Common myeloid progenitor, CD34-positive (primary cell): ENCODE measurements at regions not wholly inside any gene's neighbourhood (a gene's known extent, or its start where the extent isn't known, plus 50 kb on each side); places are given as distances from the start of the nearest gene placed in this dataset.

ENCODE experiments used
- CTCF ChIA-PET: fragments of 350-600 bp; sonication (Branson Sonifier 250); formaldehyde crosslinking; loops from one replicate; lab custom pipeline; 2021; ENCODE audit warnings: antibody characterized with exemption; lab: Charles Lee
- POLR2A ChIA-PET: fragments of 350-600 bp; sonication (Branson Sonifier 250); formaldehyde crosslinking; loops from one replicate; lab custom pipeline; 2021; ENCODE audit warnings: antibody characterized with exemption; lab: Charles Lee
- DNase-seq, 3 donors: peaks; one replicate each; pipeline versions ENCODE4 v3.0.0 to v3.0.0-alpha.2; 2013
- H3K27ac ChIP-seq, 2 experiments: 1 replicate in 1 of 2; 2 replicates in 1 of 2; pipeline ENCODE4 v1.7.0; 2013; ENCODE audit warnings: inconsistent platforms in 2 of 2, low read length in 2 of 2, mild to moderate bottlenecking in 2 of 2, low read depth in 1 of 2, moderate library complexity in 1 of 2; ENCODE audit not compliant: severe bottlenecking in 2 of 2, insufficient read depth in 1 of 2, poor library complexity in 1 of 2
- H3K27me3 ChIP-seq, 5 experiments: replicated peaks in 2 of 5; 1 replicate in 3 of 5; 2 replicates in 2 of 5; pipeline versions ENCODE4 v1.6.1 to v1.7.0; 2013; ENCODE audit warnings: low read length in 4 of 5, mild to moderate bottlenecking in 2 of 5, moderate library complexity in 2 of 5, inconsistent platforms in 1 of 5; ENCODE audit not compliant: insufficient read depth in 5 of 5, control insufficient read depth in 4 of 5
- H3K36me3 ChIP-seq, 4 experiments: 1 replicate in 2 of 4; 2 replicates in 2 of 4; pipeline versions ENCODE4 v1.6.1 to v1.7.0; 2013; ENCODE audit warnings: low read length in 3 of 4, control low read depth in 1 of 4, mild to moderate bottlenecking in 1 of 4; ENCODE audit not compliant: control insufficient read depth in 4 of 4, insufficient read depth in 4 of 4
- H3K4me1 ChIP-seq, 4 experiments: 1 replicate in 3 of 4; 2 replicates in 1 of 4; pipeline versions ENCODE4 v1.6.1 to v1.7.1; 2013; ENCODE audit warnings: low read length in 3 of 4, mild to moderate bottlenecking in 3 of 4, control low read depth in 1 of 4, inconsistent platforms in 1 of 4, moderate library complexity in 1 of 4; ENCODE audit not compliant: control insufficient read depth in 4 of 4, insufficient read depth in 4 of 4; ENCODE audit errors: control extremely low read depth in 1 of 4
- H3K4me3 ChIP-seq, 7 experiments: 1 replicate in 4 of 7; 2 replicates in 3 of 7; pipeline versions ENCODE4 v1.5.1 to v1.7.0; 2013; ENCODE audit warnings: mild to moderate bottlenecking in 7 of 7, low read length in 6 of 7, moderate library complexity in 6 of 7, inconsistent platforms in 2 of 7, low read depth in 2 of 7, control low read depth in 1 of 7; ENCODE audit not compliant: insufficient read depth in 4 of 7, control insufficient read depth in 1 of 7; ENCODE audit errors: extremely low read depth in 1 of 7
- H3K9me3 ChIP-seq, 5 experiments: 1 replicate in 4 of 5; 2 replicates in 1 of 5; pipeline versions ENCODE4 v1.6.1 to v1.7.1; 2013; ENCODE audit warnings: low read length in 4 of 5, mild to moderate bottlenecking in 2 of 5, inconsistent platforms in 1 of 5, low read depth in 1 of 5, moderate library complexity in 1 of 5; ENCODE audit not compliant: control insufficient read depth in 4 of 5, insufficient read depth in 2 of 5; ENCODE audit errors: control extremely low read depth in 1 of 5
- WGBS: methylation state at CpG from one replicate; pipeline ENCODE4 v1.1.5; 2013; ENCODE audit not compliant: insufficient coverage; 5-methylcytosine and 5-hydroxymethylcytosine counted together

DNA sequence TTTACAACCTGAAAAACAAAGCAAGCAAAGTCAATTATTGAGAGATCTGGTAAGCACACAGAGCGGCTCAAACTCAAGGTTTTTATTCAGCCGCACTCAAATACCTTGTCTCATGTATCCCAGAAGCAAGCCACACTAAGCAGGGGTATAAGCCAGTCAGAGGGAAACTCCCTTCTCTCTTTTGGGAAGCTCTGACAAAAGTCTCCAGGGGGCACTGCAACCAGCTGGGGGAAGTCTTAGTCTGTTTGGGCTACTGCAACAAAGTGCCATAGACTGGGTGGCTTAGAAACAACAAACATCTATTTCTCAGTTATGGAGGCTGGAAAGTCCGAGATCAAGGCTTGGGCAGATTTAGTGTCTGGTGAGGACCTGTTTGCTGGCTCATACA is 246.0 kb downstream of the ENC1 start:
- no peaks in the 10 kb centered on the region for H3K27me3 ChIP-seq
- H3K9me3 ChIP-seq = no peaks in the 10 kb centered on the region
- no peak overlapping the region for H3K27ac ChIP-seq
- ChIA-PET CTCF (interaction anchor here (0.8 to 5.8 kb wide), 9 partner anchors 10 to 255 kb away, joined by 3 to 51 read pairs (median 3); partner anchors contain the start of gene ENC1), POLR2A (interaction anchor here (1.0 kb wide), 1 partner anchor 246 kb away, joined by 4 read pairs; the partner anchor contains the start of gene ENC1)
- peaks cover 0 to 6% (median 5%) of the 10 kb centered on the region in 4 experiments for H3K4me1 ChIP-seq
- H3K4me3 ChIP-seq = no peak overlapping the region
- H3K36me3 ChIP-seq = no peaks in the 10 kb centered on the region
- DNase-seq = peak; percentile 22 to 51 (median 43)
- 86% methylated on average over 2 of the region's 3 CpGs for WGBS

DNA sequence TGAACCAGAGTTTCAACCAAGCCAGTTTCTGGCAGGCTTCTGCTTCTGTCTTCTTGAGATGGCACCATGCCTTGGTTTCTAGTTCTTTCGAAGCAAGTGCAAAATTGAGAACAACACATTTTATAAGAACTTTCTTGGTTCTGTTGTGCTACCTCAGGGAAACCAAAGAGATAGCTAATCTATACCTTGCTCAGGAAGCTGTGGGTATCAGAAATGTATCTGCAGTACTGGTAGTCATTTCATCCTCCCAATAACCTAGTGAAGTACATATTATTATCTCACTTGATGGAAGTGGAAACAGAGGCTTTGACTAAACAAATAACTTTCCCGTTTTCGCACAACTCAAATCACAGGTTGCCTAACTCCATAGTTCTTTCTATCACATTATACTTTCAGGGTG is 246.6 kb downstream of the ENC1 start:
- no peak overlapping the region for H3K4me3 ChIP-seq
- no CpG with 5 or more reads among the region's 3 CpGs for WGBS
- H3K36me3 ChIP-seq = no peaks in the 10 kb centered on the region
- H3K9me3 ChIP-seq = no peaks in the 10 kb centered on the region
- no peak for DNase-seq
- H3K27me3 ChIP-seq = no peaks in the 10 kb centered on the region
- CTCF ChIA-PET = interaction anchor here (1.0 to 5.8 kb wide), 5 partner anchors 13 to 248 kb away, joined by 3 to 51 read pairs (median 4); partner anchors contain the start of gene ENC1
- no peak overlapping the region for H3K27ac ChIP-seq
- H3K4me1 ChIP-seq = peaks cover 0 to 6% (median 5%) of the 10 kb centered on the region in 4 experiments
- POLR2A ChIA-PET = interaction anchor here (1.0 kb wide), 1 partner anchor 246 kb away, joined by 4 read pairs; the partner anchor contains the start of gene ENC1

DNA sequence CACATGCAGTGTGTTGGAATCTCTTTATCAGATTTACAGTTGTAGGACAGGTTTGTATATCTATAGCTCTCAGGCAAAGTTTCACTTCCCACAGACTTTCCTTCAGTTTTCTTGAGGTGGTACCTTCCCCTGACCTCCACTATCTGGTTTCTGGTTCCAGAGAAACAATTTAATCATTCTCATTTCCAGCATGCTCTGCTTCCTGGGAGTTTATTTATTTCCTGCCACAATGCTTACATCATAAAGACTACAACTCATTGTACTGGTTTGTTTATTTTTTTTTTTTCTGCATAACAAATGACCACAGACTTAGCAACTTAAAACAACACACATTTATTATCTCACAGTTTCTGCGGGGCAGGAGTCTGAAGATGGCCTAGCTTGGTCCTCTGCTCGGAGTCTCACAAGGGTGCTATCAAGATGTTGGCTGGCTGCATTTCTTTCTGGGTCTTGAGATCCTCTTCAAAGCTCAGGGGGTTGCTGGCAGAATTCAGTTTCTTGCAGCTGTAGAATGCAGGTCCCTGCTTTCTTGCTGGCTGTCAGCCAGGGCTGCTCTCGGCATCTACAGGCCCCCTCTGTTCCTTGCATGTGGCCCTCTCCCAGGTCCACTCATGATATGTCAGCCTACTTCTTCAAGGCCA is 247.7 kb downstream of the ENC1 start:
- H3K9me3 ChIP-seq = peaks cover 0 to 1% (median 0%) of the 10 kb centered on the region in 5 experiments
- no peak overlapping the region for H3K27ac ChIP-seq
- peaks cover 0 to 6% (median 5%) of the 10 kb centered on the region in 4 experiments for H3K4me1 ChIP-seq
- no peaks in the 10 kb centered on the region for H3K27me3 ChIP-seq
- CTCF ChIA-PET = interaction anchor here (0.8 to 5.8 kb wide), 6 partner anchors 9 to 249 kb away, joined by 3 to 51 read pairs (median 4); partner anchors contain the start of gene ENC1
- 82% methylated on average over 3 of the region's 3 CpGs for WGBS
- H3K36me3 ChIP-seq = no peaks in the 10 kb centered on the region
- DNase-seq = peak in 1 of 3 donors; percentile 23
- POLR2A ChIA-PET = interaction anchor here (0.7 kb wide), 1 partner anchor 248 kb away, joined by 3 read pairs; the partner anchor contains the start of gene ENC1
- H3K4me3 ChIP-seq = no peak overlapping the region

DNA sequence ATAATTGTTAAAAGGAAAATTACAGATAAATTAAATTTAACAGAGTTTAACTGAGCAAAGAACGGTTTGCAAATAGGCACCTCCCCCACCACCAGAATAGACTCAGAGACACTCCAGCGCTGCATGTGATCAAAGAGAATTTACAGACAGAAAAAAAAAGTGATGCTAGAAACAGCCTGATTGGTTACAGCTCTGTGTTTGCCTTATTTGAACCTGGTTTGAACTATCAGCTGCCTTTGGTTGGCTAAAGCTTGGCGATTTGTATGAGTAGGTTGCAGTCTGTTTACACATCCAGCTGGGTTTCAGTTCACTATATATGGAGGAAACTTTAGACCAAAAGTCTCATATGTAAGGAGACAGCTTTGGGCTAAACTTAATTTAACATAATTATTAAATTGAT is 249.1 kb downstream of the ENC1 start:
- Histone ChIP-seq H3K4me1 (peaks cover 0 to 6% (median 5%) of the 10 kb centered on the region in 4 experiments), H3K27ac (no peak overlapping the region), H3K36me3 (no peaks in the 10 kb centered on the region), H3K4me3 (no peak overlapping the region), H3K27me3 (no peaks in the 10 kb centered on the region), H3K9me3 (peaks cover 0 to 6% (median 0%) of the 10 kb centered on the region in 5 experiments)
- POLR2A ChIA-PET = no interaction called here
- 93% methylated on average over 3 of the region's 3 CpGs for WGBS
- no peak for DNase-seq
- CTCF ChIA-PET = interaction anchor here (1.2 kb wide), 1 partner anchor 246 kb away, joined by 4 read pairs; no protein-coding TSS in a partner anchor

DNA sequence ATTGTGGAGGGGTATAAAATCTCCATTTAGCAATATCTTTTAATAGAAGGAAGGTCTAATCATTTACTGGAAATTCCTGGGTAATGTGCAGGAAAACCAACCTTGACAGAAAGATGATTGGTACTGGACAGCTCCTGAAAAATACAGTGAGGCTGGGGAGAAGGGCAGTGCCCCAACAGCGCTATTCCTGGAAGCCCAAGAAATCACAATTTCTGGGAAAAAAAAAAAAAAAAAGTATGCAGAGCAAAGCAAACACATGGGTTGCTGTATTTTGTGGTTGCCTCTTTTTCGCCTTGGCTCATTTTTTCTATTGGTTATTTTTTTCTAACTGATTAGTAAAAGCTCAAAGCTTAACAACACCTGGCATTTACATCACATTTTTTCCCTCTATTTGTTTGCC is 249.7 kb downstream of the ENC1 start:
- peaks cover 0 to 6% (median 0%) of the 10 kb centered on the region in 5 experiments for H3K9me3 ChIP-seq
- CTCF ChIA-PET = interaction anchor here (1.1 kb wide), 1 partner anchor 10 kb away, joined by 3 read pairs; no protein-coding TSS in a partner anchor
- no peak overlapping the region for H3K4me3 ChIP-seq
- H3K27me3 ChIP-seq = no peaks in the 10 kb centered on the region
- peaks cover 0 to 6% (median 5%) of the 10 kb centered on the region in 4 experiments for H3K4me1 ChIP-seq
- no peak overlapping the region for H3K27ac ChIP-seq
- no peaks in the 10 kb centered on the region for H3K36me3 ChIP-seq
- no CpG with 5 or more reads among the region's 2 CpGs for WGBS
- no peak for DNase-seq
- POLR2A ChIA-PET = no interaction called here

DNA sequence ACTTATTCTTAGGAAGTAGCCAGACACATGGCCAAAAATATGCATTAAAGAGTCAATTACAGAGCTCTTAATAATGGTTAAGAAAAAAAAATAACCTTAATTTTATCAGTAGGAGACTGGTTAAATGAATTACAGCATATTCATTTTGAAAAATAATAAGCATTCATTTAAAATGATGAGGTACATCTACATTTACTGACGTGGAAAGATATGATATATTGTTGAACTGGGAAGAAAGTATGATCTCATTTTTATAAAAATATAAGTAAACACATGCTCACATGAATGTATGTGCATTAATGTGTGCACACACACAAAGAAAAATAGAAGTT is 250.3 kb downstream of the ENC1 start:
- ChIA-PET CTCF (interaction anchor here (0.8 to 1.1 kb wide), 2 partner anchors 11 to 18 kb away, joined by 3 read pairs; no protein-coding TSS in a partner anchor), POLR2A (no interaction called here)
- Histone ChIP-seq H3K27me3 (no peaks in the 10 kb centered on the region), H3K9me3 (peaks cover 0 to 6% (median 0%) of the 10 kb centered on the region in 5 experiments), H3K36me3 (no peaks in the 10 kb centered on the region), H3K4me3 (no peak overlapping the region), H3K4me1 (peaks cover 0 to 6% (median 3%) of the 10 kb centered on the region in 4 experiments), H3K27ac (no peak overlapping the region)
- no peak for DNase-seq
- WGBS = no CpG with 5 or more reads among the region's 1 CpG
